Stimulated activated CD8-positive, alpha-beta memory T cell treated with anti-CD3 and anti-CD28 coated beads, Interleukin-4, amount 100 ng/mL, for 24 hours (primary cell): ENCODE measurements at regions not wholly inside any gene's neighbourhood (a gene's known extent, or its start where the extent isn't known, plus 50 kb on each side); places are given as distances from the start of the nearest gene placed in this dataset.
"Not testable (repeated sequence)": the region's sequence is repeated elsewhere in the genome, so short reads cannot be mapped to it uniquely, and the experiment has no call there.

Source experiments
- DNase-seq: peaks from one replicate; pipeline ENCODE4 v3.0.0-alpha.2; 2020; ENCODE audit warnings: low read depth

DNA sequence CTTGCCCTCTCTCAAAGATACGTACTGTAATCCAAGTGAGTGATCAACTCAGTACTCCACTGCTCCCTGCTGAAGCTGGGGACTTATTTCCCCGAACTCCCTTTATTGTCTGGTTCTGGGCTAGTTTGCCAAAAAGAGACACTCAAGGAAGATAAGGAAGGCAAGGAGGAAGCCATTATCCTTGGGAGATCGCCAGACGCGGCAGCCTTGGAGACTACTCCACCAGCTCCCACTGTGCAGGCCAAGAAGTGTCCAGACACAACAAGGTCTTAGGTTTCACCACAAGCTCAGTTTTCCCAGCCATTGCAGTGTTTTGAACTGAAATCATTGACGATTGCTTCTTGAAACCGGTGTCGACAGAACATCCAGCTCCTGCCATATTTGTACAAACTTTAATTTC, 439.6 kb upstream of the UBE2E3 start:
- DNase-seq = no peak

DNA sequence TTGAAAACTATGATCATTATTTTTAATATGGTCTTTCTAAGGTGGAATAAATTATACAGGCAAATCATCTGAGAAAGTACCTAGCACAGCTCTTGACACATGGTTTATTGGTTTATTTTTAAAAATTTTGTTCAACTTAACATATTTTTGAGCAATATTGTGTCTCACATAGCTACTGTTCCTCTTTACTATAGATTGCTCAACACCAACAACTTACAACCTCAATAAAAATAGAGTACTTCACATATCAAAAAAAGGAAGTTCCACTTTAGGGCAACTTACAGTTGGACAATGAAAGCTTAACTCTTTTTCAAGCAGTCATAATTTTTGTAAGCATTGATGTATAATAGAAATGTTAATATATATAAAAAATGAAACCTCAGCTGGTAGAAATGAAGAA, 440.9 kb upstream of the UBE2E3 start:
- no peak for DNase-seq

DNA sequence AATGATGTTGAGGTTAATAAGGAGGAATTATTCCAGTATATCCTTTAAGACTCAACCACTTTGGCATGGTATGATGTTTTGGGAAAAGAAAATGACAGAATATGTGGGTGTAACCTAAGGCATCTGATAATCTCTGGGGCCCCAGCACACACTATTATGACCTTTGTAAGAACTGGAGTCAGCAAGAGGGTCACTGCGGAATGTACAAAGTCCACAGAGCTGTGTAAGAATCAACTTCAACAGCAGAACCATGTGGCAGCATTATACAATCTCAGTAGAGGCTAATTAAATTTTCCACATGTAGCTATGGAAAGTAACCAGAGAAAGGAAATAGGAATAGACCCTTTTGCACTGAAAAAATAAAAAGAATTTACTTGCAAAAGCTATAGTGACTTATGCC, 445.1 kb upstream of the UBE2E3 start:
- no peak for DNase-seq

DNA sequence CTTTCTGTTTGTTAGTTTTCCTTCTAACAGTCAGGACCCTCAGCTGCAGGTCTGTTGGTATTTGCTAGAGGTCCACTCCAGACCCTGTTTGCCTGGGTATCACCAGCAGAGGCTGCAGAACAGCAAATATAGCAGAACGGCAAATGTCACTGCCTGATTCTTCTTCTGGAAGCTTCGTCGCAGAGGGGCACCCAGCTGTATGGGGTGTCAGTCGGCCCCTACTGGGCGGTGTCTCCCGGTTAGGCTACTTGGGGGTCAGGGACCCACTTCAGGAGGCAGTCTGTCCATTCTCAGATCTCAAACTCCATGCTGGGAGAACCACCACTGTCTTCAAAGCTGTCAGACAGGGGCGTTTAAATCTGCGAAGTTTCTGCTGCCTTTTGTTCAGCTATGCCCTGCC, 448.6 kb upstream of the UBE2E3 start:
- not testable (repeated sequence) for DNase-seq

DNA sequence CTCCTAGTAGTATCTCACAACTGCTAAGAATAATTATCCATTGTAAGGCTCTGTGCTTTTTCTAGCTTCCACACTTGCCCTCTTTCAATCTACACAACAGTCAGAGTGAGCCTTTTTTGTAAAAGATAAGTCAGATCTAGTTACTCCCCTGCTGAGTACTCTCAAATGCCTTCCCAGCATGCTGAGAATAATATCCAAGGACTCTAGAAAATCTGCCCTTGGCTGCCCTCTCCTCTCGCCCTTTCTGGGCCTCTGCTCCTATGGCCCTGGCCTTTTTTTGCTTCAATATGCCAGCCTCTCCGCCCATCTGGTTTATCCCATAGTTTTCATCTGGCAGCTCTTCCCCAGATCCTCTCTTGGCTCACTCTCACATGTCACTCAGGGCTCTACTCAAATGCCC, 455.9 kb upstream of the UBE2E3 start:
- no peak for DNase-seq

DNA sequence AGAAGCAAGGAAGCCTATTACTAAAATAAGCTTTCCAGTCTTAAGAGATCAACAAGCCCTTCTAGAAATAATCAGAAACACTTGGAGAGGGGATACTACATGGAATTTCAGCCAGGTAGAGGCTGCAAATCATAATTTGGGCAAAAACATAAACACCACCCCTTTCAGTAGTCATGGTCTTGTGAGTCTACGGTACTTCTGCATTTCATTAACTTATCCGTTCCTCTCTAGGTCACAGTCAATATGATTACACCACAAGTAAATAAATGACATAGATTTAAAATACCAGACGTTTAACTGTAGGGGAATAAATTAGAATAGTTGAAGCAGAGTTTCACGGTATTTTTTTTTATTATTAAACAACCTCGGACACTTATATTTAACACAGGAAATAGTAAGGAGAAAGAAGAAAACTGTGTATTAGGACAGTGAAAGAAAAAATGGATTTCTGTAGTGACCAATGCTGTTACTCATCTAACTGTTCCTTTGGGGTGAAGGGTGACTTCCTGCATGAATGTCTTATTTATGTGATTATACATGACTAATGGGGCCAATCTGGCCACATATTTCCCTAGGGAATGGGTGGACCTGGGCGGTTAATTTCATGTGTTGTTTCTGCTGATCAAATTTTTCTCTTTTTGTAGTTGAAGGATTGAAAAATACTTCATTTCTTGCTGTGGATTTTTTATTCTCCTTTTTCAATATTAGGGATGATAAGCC, 456.6 kb upstream of the UBE2E3 start:
- DNase-seq = no peak

DNA sequence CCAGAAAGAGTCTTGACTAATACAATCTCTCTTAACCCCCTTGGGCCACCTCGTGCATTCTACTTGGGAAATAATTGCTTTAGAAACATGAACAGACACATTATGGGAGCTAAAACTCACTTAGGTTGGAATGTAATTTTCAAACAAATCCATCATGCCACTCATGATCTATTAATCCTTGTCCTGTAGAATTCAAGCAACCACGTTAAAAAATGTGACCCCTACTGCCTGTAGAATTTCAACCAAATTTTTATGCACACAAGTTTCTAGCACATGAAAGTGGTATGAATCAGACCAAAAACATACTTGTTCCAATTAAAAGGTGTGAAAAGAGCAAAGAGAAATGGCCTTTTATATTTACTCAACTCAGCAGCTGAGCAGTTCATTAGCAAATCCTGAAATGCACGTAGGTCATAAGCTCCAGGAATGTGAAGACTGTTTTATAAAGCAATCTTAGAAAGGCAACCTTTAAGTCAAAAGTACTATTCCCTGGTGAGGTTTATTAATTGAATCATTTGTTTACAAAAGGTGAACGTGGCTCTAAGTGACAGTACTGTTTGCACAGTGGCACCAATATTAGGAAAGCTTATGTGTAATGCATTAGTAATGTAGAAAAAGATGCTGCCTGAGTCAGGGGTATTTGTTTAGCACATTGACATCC, 459.4 kb upstream of the UBE2E3 start:
- DNase-seq = no peak

DNA sequence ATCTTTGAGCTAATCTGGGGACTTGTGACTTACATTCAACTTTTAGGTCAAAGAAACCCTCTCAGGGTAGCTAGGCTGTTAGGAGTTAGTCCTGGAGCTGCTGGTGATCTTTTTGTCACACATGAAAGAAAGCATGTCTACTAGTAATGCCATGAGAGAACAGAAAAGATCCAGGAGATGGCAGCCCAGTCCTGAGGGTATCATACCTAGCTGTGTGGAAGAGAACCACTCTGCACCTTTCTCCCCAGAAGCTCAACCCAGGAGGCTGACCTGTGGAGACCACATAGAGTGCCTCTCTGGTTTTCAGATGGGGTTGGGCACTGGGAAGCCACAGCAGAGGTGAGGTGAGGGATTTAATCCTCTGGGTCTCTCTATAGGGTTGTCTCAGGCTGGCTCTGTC, 460.2 kb upstream of the UBE2E3 start:
- DNase-seq = no peak

DNA sequence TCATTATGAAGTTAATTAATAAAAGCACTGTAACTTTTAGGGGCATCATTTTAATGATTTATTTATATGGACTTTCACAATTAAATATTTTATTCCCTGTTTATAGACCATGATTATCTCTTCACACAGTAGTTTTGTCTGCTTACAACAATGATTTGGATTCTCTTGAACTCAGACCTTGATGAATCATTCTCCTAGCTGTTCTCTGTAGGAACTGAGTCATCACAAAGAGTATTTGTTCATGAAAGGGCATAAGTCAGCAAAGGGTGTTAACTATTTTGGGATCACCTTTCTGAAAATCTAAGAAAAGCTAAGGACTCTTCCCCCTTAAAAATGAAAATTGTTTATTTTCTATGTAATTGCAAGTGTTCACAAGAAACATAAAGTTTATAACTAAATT, 461.1 kb upstream of the UBE2E3 start:
- DNase-seq = no peak

DNA sequence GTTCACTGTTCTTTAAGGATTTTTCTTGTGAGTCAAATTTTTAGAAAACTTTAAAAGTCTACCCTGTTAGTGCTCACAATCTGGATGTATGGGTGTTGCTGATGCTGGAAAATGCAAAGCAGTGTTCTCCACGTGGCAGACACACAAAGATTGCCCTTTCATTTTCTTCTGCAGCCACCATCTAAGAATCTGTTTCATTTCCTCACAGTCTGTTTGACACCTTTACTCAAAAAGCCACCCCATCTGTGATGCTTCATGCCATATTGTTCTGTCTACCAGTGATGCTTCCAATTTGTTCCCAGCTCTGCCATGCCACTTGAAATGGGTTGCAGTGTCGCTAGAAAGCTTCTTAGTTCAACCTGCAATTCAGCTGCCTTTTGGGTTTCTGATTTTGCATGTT, 464.2 kb upstream of the UBE2E3 start:
- no peak for DNase-seq

DNA sequence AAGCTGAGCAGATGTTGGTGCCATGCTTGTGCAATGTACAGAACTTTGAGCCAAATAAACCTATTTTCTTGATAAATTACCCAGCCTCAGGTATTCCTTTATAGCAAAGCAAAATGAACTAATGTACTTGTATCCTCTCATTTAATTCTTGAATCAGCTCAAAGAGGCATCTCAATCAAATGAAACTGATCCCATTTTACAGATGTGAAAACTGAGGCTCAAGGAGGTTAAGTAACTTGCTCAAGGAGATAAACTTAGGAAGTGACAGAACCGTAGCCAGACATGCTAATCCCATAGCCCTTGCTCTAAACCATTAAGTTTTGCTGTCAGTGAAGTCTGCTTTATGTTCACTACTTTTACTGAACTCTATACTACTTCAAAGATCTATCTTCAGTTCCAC, 467.0 kb upstream of the UBE2E3 start:
- no peak for DNase-seq

DNA sequence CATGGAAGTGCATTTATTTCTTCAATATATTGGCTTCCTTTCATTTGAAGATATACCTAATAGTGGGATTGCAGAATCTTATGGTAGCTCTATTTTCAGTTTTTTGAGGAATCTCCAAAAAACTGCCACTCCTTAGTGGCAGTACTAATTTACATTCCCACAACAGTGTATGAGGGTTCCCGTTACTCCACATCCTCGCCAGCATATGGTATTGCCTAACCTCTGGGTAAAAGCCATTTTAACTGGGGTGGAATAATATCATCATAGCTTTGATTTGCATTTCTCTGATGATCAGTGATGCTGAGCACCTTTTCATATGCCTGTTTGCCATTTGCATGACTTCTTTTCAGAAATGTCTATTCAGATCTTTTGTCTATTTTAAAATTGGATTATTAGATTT, 471.9 kb upstream of the UBE2E3 start:
- no peak for DNase-seq

DNA sequence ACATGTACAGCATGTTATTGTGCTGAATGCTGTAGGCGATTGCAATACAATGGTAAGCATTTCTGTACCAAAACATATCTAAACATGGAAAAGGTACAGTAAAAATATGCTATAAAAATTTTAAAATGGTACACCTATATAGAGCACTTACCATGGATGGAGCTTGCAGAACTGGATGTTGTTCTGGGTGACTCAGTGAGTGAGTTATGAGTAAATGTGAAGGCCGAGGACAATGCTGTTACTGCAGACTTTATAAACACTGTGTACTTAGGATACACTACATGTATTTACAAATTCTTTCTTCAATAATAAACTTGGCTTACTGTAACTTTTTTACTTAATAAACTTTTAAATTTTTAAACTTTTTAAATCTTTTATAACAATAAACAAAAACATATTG, 473.4 kb upstream of the UBE2E3 start:
- no peak for DNase-seq

DNA sequence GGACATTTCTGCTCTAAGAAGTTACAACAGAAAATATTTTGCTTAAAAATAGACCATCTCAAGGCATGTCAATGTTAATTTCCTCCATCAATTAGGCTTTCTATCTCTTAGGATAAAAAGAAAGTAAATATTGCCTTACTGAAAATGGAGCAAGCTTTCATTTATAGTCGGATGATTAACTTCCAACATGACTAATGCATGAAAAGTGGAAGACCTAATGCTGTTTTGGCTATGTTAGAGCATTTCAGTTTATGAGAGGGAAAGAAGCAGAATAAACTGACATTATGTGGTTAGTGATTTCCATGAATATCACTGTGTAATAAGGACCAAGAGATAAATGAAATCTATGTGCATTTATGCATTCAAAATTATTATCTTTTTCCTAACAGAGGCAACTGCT, 475.2 kb upstream of the UBE2E3 start:
- DNase-seq = no peak

DNA sequence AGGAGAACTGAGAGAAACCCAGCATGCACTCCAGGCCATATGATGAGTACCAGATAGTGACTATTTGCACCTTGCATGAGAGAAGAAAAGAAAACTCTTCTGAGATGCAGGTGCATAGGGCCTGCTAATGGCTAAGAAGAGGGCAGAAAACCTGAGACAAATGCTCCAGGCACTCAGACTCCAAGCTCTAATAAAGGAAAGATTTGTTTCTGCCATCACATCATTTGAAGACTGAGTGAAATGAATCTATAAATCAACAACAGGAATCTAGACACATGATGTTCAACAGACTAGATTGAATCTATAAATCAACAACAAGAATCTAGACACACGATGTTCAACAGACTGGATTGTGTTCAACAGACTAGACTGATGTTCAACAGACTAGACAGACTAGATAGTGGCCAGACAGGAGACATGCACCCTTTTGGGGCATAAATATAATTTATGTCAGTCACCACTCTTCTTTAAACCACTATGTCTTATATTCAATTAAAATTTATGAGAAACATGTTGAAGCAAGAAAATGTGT, 482.7 kb upstream of the UBE2E3 start:
- no peak for DNase-seq

DNA sequence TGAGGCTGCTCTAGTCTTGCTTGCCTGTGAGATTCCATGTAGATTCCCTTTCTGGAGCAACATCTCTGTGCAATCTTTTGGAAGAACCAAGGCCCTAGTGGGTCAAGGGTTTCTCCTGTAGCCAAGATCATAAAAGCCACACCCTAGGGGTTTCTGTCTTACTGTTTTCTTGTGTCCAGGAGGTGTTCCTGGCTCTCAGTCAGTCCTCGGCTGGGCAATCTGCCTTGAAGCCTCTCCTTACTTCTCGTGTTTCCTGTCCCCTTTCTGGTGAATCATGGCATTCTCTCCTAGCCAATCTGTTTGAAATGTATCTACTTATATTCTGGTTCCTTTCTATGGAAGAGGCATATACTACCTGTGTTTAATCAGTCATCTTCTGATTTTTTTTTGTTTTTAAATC, 484.8 kb upstream of the UBE2E3 start:
- no peak for DNase-seq

DNA sequence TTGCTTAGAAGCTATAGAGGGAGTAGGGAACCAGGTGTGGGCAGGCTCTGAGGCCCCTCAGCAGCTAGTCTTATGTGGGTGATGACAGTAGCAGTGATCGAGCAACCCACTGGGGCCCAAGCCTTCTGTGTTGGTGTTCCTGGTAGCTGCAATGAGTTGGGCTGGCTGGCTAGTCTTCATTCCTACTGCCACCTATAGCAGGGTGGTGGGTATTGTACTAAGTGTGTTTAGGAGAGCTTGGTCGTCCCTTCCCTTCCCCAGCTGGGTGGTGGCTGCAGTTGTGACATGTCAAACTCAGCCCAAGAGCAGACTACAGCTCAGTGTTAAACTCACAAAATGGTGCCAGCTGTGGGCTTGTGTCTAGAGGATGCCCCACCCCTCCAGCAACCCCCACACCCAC, 486.1 kb upstream of the UBE2E3 start:
- no peak for DNase-seq

DNA sequence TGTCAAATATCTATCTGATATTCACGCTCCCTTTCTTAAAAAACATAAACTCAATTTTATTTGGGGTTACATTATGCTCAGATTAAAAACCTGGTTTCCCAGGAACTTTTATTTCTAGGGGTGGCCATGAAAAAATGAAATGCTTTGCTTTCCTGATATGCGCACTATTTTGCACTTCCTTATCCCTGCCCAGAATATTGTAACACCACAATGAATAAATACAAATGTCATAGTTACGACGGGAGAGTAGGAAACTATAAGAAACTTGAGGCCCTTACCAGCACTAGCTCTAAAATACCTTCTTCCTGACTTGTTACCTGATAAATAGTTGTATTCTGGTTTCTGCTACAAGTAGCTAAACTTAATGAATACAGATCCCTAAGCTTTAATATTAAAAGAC, 475.6 kb upstream of the CWC22 start:
- no peak for DNase-seq

DNA sequence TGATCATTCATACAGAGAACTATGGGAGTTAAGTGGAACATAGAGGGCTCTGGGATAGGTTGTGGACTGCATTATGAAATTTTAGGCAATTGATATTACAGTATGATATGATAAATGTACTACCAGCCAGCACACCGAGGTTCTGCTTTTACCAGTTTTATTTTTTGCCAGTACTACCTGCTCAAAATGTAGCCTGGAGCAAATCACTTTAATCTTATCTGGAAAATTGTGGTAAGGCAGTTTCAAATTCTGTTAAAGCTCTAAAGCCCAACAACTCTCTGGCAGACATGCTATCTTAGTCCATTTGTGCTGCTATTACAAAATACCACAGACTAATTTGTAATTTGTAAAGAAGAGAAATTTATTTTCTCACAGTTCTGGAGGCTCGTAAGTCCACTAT, 474.9 kb upstream of the CWC22 start:
- no peak for DNase-seq

DNA sequence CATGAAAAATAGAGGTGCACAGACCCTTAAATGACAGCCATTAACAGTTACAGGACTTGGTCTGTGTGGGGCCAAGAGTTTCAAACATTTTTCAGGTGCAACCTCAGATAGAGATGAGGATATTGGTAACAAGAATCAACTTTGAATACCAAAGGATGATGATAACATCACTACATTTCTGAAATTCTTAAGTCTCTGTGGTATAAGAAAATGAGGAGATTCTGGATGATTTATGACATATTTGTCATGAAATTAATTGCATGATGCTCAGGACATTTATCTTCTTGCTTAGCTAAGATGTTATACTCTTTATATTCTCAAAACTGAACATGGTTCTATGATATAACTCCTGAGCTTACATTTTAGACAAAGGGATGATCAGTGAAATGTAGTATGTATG, 471.8 kb upstream of the CWC22 start:
- DNase-seq = no peak

DNA sequence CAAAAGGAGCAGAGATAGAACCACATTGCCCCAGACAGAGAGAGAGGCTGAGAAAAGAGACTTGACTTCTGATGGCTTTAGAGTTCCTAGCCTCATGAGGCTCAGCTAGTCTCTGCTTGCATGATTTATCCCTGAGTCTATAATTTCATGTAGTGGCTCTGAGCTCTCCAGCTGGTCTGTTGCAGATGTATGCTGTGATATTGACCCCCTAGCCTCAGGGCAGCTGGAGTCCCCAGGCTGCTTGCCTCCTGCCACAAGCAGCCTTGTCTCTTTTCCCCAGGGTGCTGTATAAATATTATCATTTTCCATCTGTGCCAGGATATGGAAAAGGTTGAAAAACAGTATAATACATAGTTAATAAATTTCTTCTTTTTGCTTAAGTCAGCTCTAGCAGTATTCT, 467.6 kb upstream of the CWC22 start:
- no peak for DNase-seq

DNA sequence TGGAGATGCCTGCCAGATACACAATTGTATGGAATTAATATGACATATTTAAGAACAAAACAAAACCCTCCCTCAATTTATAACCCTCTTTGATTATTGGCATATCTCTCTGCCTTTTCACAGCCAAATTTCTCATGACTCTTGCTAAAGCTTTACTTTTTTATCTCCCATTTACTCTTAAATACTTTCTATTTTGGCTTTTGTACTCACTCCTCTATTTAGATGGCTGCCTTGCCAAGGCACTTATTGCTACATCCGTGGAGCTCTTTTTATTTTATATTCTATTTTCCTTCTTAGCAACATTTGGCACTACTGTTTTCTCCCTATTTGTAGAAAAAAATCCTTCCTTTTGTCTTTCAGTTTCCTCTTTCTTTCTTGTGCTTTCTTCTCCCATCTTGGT, 466.4 kb upstream of the CWC22 start:
- DNase-seq = no peak

DNA sequence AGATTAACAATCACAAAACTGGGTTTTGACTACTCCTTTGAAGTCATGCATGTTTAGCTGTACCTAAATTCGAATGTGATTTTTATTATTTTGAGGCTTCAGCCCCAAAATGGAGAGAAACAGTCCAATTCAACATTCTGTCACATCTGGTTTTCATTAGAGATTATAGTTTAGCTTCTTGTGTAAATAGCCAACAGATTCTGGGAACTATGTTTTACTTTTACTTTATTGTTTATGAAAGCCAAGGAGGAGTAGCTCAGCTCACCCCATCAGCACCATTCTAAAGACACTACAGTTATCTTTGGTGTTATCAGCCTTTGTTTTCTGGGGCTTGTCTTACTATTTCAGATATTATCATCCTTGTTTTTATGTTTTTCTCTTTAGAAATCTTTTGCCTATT, 465.0 kb upstream of the CWC22 start:
- no peak for DNase-seq

DNA sequence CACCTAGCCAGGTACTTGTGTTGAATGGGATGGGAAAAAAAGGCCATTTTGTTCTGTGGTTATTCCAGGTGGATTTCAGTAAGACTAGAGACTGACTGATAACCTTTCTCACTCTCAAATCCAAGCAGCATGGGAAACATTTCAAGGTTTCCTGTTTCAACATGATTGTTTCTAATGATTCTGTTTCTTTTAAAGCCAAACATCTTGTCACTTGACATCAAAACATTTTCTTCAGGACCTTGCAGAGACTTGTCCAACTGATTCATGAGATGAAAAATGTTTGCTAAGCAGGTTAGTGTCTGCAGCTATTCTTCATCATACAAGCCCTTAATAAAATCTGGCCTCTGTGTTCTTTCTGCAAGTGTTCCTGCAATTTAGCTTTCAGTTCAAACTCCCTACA, 456.5 kb upstream of the CWC22 start:
- no peak for DNase-seq
